HG02973 (cell line): ENCODE measurements at regions not wholly inside any gene's neighbourhood (a gene's known extent, or its start where the extent isn't known, plus 50 kb on each side); places are given as distances from the start of the nearest gene placed in this dataset.

ENCODE experiments used
- ATAC-seq: cut with Tn5 transposase; IDR thresholded peaks from one replicate; pipeline ENCODE4 v1.9.1; 2021; ENCODE audit warnings: moderate library complexity; ENCODE audit not compliant: unreplicated experiment

DNA sequence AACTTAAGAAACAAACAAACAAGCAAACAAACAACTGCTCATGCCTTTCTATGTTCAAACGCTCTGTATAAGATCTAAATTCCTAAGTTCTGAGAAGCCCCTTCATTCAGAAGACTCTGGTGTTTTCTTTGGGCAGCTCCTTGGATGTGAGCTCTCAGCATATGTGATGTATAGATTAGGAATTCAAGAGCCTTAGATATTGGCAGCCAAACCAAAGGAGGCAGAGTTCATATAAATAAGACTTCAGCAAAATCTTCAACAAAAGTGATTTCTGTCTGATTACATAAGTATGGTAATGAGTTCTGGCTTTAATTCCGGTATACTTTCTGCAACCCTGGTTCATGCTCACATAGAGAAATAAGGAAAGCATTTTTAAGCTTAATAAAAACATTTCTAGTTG is 145.6 kb downstream of the DYRK2 start:
- no peak for ATAC-seq

GRCh38 chr12:67795236-67795635 is 146.7 kb downstream of the DYRK2 start:
- no peak for ATAC-seq

GRCh38 chr12:67797185-67797741 is 148.7 kb downstream of the DYRK2 start:
- ATAC-seq: no peak

DNA sequence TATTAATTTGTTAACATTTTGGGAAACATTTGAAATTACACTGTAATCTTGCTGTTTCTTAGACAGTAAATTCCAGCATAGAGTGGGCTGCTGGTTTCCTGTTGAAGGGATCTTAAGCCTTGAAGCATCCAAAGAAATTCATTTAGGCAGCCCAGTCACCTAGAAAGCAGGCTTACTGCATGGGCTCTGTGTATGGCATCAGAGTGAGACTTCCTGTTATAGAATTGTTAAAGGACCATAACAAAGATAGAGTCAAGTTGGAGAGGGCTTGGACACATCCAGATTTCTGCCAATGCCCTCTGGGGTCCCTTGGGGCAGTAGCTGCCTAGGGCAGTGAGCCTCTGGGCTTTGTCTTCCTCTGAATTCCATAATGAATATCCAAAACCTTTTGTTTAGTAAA is 149.2 kb downstream of the DYRK2 start:
- no peak for ATAC-seq

DNA sequence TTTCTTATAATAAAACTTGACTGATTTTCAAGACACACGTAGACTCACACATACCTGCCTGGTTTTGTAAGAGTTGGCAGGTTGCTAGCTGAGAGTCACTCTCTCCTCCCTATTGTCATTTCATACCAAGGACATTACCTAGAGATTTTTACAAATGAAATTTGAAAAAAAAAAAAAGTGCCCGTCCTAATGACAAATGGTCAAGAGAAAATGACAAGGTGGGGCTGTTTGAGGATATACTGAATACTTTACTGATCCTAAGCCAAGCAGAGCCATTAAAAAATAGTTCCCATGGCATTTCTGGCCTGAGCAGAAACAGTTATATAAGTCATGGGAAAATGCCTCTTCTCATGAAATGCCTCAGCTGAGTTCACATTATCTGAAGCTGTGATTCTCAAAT is 150.2 kb downstream of the DYRK2 start:
- no peak for ATAC-seq

DNA sequence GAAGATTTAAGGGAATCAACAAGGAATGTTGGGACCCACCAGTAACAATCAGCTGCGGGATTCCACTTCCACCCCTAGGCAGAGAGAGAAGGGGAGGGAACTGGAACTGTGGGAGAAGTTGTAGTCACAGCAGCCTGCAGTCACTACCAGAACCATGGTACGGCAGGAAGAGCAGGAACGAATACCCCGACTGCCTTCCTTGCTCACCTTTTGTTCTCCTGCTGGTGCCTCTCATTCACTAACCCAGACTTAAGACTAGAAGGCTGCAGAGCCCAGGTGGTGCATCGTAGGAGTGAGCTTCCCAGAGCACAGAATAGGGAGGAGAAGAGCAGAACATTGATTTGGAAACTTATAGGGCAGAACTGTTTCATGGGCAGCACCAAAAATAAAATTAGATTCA is 154.2 kb downstream of the DYRK2 start:
- no peak for ATAC-seq

DNA sequence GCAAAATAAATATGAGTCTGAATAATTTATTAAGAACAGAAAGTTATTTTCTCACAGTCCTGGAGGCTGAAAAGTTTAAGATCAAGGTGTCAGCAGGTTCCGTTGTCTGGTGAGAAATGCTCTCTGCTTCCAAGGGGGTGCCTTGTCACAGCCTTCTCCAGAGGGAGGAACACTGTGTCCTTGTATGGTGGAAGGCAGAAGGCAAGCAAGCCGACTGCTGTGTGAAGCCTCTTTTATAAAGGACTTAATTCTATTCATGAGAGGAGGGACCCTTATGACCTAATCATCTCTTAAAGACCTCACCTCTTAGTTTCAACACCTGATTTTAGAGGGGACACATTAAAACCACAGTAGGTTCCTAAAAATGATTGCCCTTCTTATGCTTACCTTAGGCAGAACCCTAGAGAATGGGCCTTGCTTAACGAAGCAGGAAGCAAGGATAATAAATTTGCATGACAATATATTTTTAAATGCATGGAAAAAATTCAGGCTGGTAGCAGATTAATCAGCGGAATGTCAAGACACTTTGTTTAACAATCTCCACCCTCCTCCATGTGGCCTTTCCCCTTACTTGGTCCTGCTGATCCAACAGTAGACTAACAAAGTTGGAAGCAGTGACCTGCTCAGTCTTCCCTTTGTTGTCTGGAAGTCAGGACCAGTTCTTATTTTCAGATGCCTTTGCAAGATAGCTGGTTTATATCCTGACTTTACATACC is 154.9 kb downstream of the DYRK2 start:
- ATAC-seq: no peak

DNA sequence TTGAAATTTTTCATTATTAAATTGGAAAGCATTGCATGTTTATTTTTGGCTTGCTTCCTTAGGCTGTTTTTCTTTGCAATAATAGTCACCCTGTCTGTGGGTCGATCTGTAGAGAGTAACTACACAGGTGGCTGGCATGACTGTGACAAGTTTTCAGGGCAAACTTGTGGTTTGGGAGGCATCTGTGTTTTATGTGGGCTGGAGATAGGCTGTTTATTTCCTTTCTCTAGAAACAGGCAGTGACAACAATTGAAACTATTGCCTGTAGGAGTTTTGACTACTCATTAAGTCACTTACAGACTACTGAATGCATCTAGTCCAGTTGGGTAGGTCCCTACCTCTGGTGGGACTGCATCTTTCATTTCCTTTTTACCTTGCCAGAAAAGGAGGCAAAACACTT is 155.6 kb downstream of the DYRK2 start:
- ATAC-seq: peak; percentile 78

DNA sequence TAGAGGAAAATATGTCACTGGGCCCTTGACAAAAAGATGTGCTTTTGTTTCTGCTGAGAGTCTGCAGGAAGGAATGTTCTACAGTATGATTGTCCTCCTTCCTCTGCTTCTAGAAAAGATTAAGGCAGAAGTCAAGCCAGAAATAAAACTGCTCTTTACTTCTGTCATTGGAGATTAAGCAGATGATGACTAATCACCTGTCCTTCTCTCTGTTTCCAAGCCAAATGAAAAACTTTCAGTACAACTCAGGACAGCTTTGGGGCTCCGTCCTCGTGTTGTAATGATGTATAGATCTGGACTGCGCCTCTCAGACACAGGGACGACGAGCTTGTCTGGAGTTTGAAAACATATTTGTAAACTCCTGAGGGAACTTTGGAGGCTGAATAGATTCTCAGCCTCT is 159.3 kb downstream of the DYRK2 start:
- no peak for ATAC-seq

DNA sequence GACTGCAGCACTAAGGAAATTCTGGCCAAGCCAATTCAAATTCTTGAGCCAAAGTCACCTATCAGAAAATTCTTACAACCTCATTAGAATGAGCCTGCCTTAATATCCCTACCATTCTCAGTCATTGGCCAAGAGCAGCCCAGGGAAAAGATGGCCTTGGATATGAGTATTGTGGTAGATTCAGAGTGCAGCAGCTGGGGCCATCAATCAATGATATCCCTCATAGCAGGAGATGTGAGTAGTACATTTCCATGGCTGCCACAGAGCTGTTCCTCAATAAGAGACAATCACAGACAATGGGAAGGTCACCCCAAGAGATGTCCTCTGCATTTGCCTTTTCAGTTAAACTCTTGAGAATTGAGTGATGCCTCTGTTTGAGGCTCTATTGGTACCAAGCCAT is 161.6 kb downstream of the DYRK2 start:
- ATAC-seq: no peak

GRCh38 chr12:67811437-67812361 is 163.2 kb downstream of the DYRK2 start:
- ATAC-seq: no peak

DNA sequence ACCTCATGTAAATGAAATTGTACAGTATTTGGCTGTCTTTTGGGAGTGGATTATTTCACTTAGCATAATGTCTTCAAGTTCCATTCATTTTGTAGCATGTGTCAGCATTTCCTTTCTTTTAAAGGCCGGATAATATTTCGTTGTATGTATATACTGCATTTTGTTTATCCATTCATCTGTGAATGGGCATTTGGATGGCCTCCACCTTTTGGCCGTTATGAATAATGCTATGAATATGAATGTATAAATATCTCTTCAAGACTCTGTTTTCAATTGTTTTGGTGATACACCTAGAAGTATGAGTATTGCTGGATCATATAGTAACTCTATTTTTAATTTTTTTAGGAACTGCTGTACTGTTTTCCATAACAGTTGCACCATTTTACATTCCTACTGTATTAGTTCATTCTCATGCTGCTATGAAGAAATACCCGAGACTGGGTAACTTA is 164.9 kb downstream of the DYRK2 start:
- no peak for ATAC-seq

GRCh38 chr12:67816269-67816668 is 167.7 kb downstream of the DYRK2 start:
- ATAC-seq: no peak

GRCh38 chr12:67818459-67818903 is 169.9 kb downstream of the DYRK2 start:
- no peak for ATAC-seq

DNA sequence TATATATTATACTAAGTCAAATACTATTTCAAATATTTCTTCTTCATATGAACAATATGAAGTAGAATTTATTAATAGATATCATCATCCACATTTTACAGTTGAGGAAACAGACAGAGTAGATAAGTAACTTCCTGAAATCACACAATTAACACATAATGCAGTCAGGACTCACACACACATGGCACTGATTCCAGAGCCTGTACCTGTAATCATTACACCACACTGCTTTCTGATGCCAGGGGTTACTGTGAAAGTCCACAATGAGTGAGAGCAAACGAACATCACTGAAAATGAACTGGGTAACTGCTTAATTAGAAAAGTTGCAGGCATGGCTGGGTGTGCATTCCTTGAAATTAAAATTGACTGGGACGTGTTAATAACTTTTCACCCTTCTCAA is 169.3 kb upstream of the IFNG-AS1 start:
- no peak for ATAC-seq

- no peak for ATAC-seq
Measured at GRCh38 chr12:67820694-67821093, 168.6 kb upstream of the IFNG-AS1 start.

- ATAC-seq: no peak
Measured at GRCh38 chr12:67822826-67823225, 166.4 kb upstream of the IFNG-AS1 start.

DNA sequence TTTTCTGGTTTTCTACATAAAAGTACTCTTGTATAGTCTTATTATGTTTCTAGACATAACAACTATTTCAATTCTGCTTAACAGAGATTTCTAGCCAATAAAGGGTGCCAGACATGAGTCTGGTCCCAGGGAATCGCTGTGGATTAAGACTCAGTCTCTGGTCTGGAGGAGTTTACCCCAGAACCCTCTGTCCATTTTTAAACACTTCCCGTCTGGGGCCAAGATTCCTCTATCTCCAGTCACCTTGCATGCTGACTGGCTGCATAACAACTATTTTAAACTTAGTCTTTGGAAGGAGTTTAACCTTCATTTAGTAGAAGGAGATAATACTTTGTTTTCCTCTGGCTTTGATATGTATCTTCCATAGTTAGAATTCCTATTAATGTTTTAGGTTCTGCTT is 163.1 kb upstream of the IFNG-AS1 start:
- no peak for ATAC-seq

DNA sequence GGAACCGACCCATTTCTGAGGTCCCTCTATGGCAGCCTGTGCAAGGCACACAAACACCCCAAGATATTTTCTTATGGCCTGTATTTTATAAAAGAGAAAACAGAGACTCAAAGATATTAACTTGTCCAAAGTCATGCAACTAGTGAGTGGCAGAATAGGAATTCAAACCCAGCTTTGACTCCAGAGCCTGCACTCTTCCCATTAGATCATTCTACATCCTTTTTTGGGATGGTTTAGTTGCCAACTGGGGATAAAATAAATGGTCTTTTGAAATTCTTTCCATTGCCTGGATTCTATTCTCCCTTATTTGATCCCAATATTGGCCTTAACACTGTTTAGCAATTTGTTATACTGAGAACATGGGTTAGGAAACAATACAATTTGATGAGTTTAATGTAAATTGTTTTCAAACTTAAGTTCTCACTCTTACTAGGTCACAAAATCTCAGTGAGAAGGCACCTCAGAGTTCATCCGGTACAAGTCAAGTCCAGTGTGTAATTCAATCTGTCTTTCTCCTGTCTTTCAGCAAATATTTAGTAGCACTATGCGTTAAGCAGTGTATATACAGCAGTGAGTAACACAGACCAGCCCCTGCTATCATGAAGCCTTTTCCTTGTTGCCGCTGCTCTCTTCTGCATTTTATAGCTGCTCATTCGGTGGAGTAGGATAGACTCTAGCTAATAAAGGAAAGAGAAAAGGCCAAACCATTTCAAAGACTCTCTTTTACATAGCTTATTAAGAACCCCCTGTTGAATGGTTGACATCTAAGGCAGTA is 162.1 kb upstream of the IFNG-AS1 start:
- ATAC-seq: no peak

- no peak for ATAC-seq
Measured at GRCh38 chr12:67827820-67828383, 161.3 kb upstream of the IFNG-AS1 start.

DNA sequence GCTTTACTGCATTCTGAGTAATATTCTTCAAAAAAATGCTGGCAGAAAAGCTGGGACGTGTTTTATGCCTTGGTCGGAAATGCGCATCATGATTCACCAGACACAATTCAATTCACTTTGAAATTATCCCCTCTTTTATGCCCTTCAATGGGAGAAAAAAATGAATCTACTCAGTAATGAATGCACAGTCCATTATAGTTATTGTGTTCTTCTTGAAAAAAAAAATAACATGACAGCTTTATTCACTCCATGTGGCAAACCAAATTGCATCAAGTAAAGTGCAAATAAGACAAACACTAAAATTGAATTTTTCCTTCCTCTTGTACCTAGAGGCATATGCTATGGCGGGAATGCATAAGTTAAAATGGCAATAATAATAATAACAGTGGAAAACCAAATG is 159.4 kb upstream of the IFNG-AS1 start:
- no peak for ATAC-seq
